Upper lobe of right lung (tissue), 1 donor: ENCODE measurements at regions not wholly inside any gene's neighbourhood (a gene's known extent, or its start where the extent isn't known, plus 50 kb on each side); places are given as distances from the start of the nearest gene placed in this dataset.

ENCODE experiments used
- ATAC-seq: fragments of 200-7000 bp; cut with Tn5 transposase; one replicate; pipeline ENCODE4 v1.9.1; 2020; ENCODE audit warnings: mild to moderate bottlenecking, moderate library complexity
- DNase-seq: peaks from one replicate; pipeline ENCODE4 v3.0.0-alpha.2; 2020
- H3K27ac ChIP-seq: fragments of 200-600 bp; one replicate; pipeline ENCODE4 v1.8.0; 2022
- H3K27me3 ChIP-seq: fragments of 200-600 bp; one replicate; pipeline ENCODE4 v1.8.0; 2022; ENCODE audit warnings: mild to moderate bottlenecking
- H3K36me3 ChIP-seq: fragments of 200-600 bp; one replicate; pipeline ENCODE4 v1.8.0; 2022
- H3K4me1 ChIP-seq: fragments of 200-600 bp; one replicate; pipeline ENCODE4 v1.8.0; 2022
- H3K4me3 ChIP-seq: fragments of 200-600 bp; one replicate; pipeline ENCODE4 v1.8.0; 2022; ENCODE audit warnings: mild to moderate bottlenecking
- H3K9me3 ChIP-seq: fragments of 200-600 bp; one replicate; pipeline ENCODE4 v1.8.0; 2022
- intact Hi-C: fragments of 100-400 bp; cut with DNase I; formaldehyde crosslinking; loops from one replicate; pipeline ENCODE4 v1.11.0; 2022
- TF ChIP-seq, protein P1 (sequence below): fragments of 200-600 bp; IDR thresholded peaks from one replicate; pipeline ENCODE4 v1.8.0; 2022; ENCODE audit warnings: antibody characterized with exemption
- donor health status: DM: no; HTN: yes; CAD: no; lungs with severe emphysema.

DNA sequence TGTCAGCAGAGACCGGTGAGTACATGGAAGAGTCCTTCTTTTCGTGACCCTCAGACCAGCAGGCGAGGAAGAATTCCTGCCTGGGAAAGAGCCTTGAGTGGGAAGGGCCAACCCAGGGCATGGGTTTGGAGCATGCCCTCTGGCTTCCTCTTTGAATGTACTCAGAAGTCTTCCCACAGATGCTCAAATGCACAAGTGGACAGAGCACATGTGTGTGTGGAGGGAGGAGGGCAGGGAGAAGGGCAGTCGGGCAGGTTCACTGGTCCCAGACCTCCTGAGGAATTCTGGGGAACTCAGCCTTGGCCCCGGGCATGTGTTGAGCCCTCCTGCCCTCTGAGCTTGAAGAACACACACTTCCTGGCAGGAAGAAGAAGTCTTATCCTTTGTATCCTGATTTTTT, 63.2 kb upstream of the HELT start:
- Histone ChIP-seq H3K4me3 (no peak overlapping the region), H3K36me3 (no peaks in the 10 kb centered on the region), H3K27me3 (no peaks in the 10 kb centered on the region), H3K9me3 (no peaks in the 10 kb centered on the region), H3K4me1 (no peaks in the 10 kb centered on the region), H3K27ac (no peak overlapping the region)
- TF ChIP-seq, protein P1, sequence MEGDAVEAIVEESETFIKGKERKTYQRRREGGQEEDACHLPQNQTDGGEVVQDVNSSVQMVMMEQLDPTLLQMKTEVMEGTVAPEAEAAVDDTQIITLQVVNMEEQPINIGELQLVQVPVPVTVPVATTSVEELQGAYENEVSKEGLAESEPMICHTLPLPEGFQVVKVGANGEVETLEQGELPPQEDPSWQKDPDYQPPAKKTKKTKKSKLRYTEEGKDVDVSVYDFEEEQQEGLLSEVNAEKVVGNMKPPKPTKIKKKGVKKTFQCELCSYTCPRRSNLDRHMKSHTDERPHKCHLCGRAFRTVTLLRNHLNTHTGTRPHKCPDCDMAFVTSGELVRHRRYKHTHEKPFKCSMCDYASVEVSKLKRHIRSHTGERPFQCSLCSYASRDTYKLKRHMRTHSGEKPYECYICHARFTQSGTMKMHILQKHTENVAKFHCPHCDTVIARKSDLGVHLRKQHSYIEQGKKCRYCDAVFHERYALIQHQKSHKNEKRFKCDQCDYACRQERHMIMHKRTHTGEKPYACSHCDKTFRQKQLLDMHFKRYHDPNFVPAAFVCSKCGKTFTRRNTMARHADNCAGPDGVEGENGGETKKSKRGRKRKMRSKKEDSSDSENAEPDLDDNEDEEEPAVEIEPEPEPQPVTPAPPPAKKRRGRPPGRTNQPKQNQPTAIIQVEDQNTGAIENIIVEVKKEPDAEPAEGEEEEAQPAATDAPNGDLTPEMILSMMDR, result no peak
- DNase-seq, result no peak
- no peak for ATAC-seq
- intact Hi-C loops, result no loop called here

- intact Hi-C loops, result no loop called here
- H3K36me3 ChIP-seq, result no peaks in the 10 kb centered on the region
- DNase-seq, result no peak
- H3K27ac ChIP-seq, result no peak overlapping the region
- TF ChIP-seq, protein P1, result no peak
- no peak overlapping the region for H3K4me3 ChIP-seq
- no peaks in the 10 kb centered on the region for H3K9me3 ChIP-seq
- no peak for ATAC-seq
- no peaks in the 10 kb centered on the region for H3K4me1 ChIP-seq
- H3K27me3 ChIP-seq, result no peaks in the 10 kb centered on the region
Observed at GRCh38 chr4:184955636-184956035, 62.7 kb upstream of the HELT start.

DNA sequence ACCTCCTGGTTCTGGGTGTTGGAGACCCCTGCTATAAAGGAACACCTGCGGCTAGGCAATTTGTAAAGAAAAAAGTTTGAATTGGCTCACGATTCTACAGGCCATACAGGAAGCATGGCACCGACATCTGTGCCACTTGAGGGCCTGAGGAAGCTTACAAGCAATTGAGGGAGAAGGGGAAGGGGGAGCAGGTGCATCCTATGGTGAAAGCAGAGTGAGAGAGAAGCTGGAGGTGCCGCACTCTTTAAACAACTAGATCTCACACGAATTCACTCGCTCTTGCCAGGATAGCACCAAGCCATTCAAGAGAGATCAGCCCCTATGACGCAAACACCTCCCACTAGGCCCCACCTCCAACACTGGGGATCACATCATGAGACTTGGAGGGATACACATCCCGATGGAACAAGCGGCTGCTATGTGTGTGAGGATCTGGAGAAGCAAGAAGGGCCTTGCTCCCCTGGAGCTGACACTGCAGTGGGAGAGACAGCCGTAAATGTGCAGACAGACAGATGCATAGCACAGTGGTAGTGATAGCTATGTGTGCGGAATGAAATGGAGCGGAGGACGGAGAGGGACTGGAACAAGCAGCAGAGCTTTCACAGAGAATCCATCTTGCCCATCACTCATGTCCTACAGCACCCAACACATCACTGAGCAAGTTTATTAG, 60.7 kb upstream of the HELT start:
- Histone ChIP-seq H3K4me3 (no peak overlapping the region), H3K36me3 (no peaks in the 10 kb centered on the region), H3K27me3 (no peaks in the 10 kb centered on the region), H3K9me3 (no peaks in the 10 kb centered on the region), H3K27ac (no peak overlapping the region), H3K4me1 (no peaks in the 10 kb centered on the region)
- ATAC-seq, result no peak
- TF ChIP-seq, protein P1, result no peak
- DNase-seq, result no peak
- intact Hi-C loops, result no loop called here

GRCh38 chr4:184958127-184958922, 60.0 kb upstream of the HELT start:
- H3K9me3 ChIP-seq, result no peaks in the 10 kb centered on the region
- no peaks in the 10 kb centered on the region for H3K36me3 ChIP-seq
- intact Hi-C loops, result no loop called here
- H3K4me3 ChIP-seq, result no peak overlapping the region
- DNase-seq (no peak), ATAC-seq (no peak)
- no peak overlapping the region for H3K27ac ChIP-seq
- TF ChIP-seq, protein P1, result no peak
- no peaks in the 10 kb centered on the region for H3K27me3 ChIP-seq
- no peaks in the 10 kb centered on the region for H3K4me1 ChIP-seq

GRCh38 chr4:184958923-184959210, 59.4 kb upstream of the HELT start:
- no peaks in the 10 kb centered on the region for H3K36me3 ChIP-seq
- H3K27me3 ChIP-seq, result no peaks in the 10 kb centered on the region
- intact Hi-C loops, result no loop called here
- H3K4me3 ChIP-seq, result no peak overlapping the region
- ATAC-seq (peak; percentile 56), DNase-seq (no peak)
- TF ChIP-seq, protein P1, result no peak
- no peak overlapping the region for H3K27ac ChIP-seq
- H3K9me3 ChIP-seq, result no peaks in the 10 kb centered on the region
- H3K4me1 ChIP-seq, result no peaks in the 10 kb centered on the region
